SK-N-SH (cell line): ENCODE measurements at regions not wholly inside any gene's neighbourhood (a gene's known extent, or its start where the extent isn't known, plus 50 kb on each side); places are given as distances from the start of the nearest gene placed in this dataset.

ENCODE experiments used
- EP300 ChIP-seq, 2 experiments: IDR thresholded peaks; 2 replicates each; pipeline versions ENCODE4 v1.4.0 to v1.6.1; 2012; ENCODE audit warnings: borderline replicate concordance in 1 of 2, low read depth in 1 of 2, low read length in 1 of 2
- RFX5 ChIP-seq: IDR thresholded peaks from 2 replicates; pipeline ENCODE4 v1.6.1; 2012; ENCODE audit warnings: mild to moderate bottlenecking, improper control_type of control experiment, low read length
- SMC3 ChIP-seq: IDR thresholded peaks from 2 replicates; pipeline ENCODE4 v1.6.1; 2012; ENCODE audit warnings: low read depth, low read length, improper control_type of control experiment
- YY1 ChIP-seq: IDR thresholded peaks from 2 replicates; pipeline ENCODE4 v1.4.0; 2012; ENCODE audit warnings: low read depth, mild to moderate bottlenecking
- TF ChIP-seq, protein P1 (sequence below): fragments of 200-600 bp; sonication (generic); IDR thresholded peaks from 2 replicates; pipeline ENCODE4 v1.6.1; 2017; ENCODE audit warnings: antibody characterized with exemption, mild to moderate bottlenecking, moderate library complexity

DNA sequence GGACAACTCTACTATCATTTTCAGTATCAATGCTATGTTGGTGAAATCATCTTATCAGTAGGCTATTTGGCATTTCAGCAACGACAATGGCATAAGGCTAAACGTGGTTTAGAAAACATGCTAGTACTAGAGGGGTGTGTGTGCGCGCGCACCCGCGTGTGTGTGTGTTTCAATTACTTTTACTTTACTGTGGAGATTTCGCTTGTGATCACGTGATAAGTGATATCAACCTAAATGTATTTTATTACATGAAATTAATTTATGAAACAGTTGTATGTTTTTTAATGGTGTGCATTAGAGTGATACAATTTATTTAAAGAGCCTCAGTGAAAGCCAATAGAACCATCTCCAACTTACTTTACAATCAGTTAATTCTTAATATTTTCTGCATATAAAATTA lies 587.9 kb upstream of the ITGA1 start:
- no peak for TF ChIP-seq RFX5
- no peak for TF ChIP-seq SMC3
- TF ChIP-seq, protein P1, sequence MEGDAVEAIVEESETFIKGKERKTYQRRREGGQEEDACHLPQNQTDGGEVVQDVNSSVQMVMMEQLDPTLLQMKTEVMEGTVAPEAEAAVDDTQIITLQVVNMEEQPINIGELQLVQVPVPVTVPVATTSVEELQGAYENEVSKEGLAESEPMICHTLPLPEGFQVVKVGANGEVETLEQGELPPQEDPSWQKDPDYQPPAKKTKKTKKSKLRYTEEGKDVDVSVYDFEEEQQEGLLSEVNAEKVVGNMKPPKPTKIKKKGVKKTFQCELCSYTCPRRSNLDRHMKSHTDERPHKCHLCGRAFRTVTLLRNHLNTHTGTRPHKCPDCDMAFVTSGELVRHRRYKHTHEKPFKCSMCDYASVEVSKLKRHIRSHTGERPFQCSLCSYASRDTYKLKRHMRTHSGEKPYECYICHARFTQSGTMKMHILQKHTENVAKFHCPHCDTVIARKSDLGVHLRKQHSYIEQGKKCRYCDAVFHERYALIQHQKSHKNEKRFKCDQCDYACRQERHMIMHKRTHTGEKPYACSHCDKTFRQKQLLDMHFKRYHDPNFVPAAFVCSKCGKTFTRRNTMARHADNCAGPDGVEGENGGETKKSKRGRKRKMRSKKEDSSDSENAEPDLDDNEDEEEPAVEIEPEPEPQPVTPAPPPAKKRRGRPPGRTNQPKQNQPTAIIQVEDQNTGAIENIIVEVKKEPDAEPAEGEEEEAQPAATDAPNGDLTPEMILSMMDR, result no peak
- no peak for TF ChIP-seq EP300 (IDR thresholded peaks at IDR 0.05; ENCODE audit: borderline replicate concordance in 1 of 2, low read depth in 1 of 2, low read length in 1 of 2)
- TF ChIP-seq YY1, result no peak
